ENCODE measurements at regions not wholly inside any gene's neighbourhood (a gene's known extent, or its start where the extent isn't known, plus 50 kb on each side); places are given as distances from the start of the nearest gene placed in this dataset.

- H3K56ac ChIP-seq (replicated peaks; ENCODE audit: insufficient read length, low read depth, low read length): no peak overlapping the region
Measured at GRCh38 chr18:46379323-46379950, 275.3 kb downstream of the HAUS1 start.

More at GRCh38 chr18:46379323-46379950, 275.3 kb downstream of the HAUS1 start:
- Histone ChIP-seq H4K8ac (ENCODE audit: extremely low read depth, insufficient read depth, low read length) (no peak overlapping the region), H4K91ac (replicated peaks; ENCODE audit: insufficient read length, low read length) (no peak overlapping the region), H3K36me3 (ENCODE audit: control insufficient read depth in 2 of 4, insufficient read depth in 4 of 4, low read length in 3 of 4) (no peaks in the 10 kb centered on the region), H3K9ac (replicated peaks in 1 of 4; ENCODE audit: extremely low read depth in 1 of 4, low read depth in 3 of 4, low read length in 3 of 4) (no peak overlapping the region), H3K79me1 (ENCODE audit: low read depth, low read length) (no peaks in the 10 kb centered on the region), H3K9me3 (ENCODE audit: insufficient read depth in 2 of 2, low read depth in 1 of 2, low read length in 1 of 2) (no peaks in the 10 kb centered on the region), H3K4me3 (ENCODE audit: extremely low read depth in 1 of 4, insufficient read depth in 2 of 4, low read depth in 3 of 4, low read length in 4 of 4) (no peak overlapping the region), H2BK5ac (ENCODE audit: low read depth, low read length) (no peak overlapping the region), H2BK15ac (ENCODE audit: low read length) (no peak overlapping the region), H2AFZ (ENCODE audit: low read length) (no peak overlapping the region), H2AK5ac (ENCODE audit: low read depth, low read length) (no peak overlapping the region), H3K4me2 (ENCODE audit: insufficient read depth in 1 of 2, low read depth in 2 of 2, low read length in 2 of 2) (no peak overlapping the region), H3K27me3 (replicated peaks in 1 of 4; ENCODE audit: control insufficient read depth in 3 of 4, extremely low read depth in 1 of 4, insufficient read depth in 3 of 4, low read length in 3 of 4) (no peaks in the 10 kb centered on the region), H2BK20ac (ENCODE audit: low read length) (no peak overlapping the region), H3K79me2 (ENCODE audit: control insufficient read depth in 1 of 2, insufficient read depth in 2 of 2, low read length in 2 of 2) (no peaks in the 10 kb centered on the region), H3K4ac (replicated peaks; ENCODE audit: insufficient read length, low read depth, low read length) (no peak overlapping the region), H4K20me1 (replicated peaks in 1 of 2; ENCODE audit: control insufficient read depth in 1 of 2, insufficient read depth in 2 of 2, low read length in 2 of 2) (peaks cover 0 to 2% of the 10 kb centered on the region in 2 experiments), H3K4me1 (replicated peaks in 1 of 4; ENCODE audit: control insufficient read depth in 3 of 4, insufficient read depth in 4 of 4, low read length in 3 of 4) (0 out of 7 replicates have a peak, but pooled peaks cover 0 to 4% (median 0%) of the 10 kb centered on the region in 4 experiments), H3K27ac (ENCODE audit: low read depth, low read length) (no peak overlapping the region), H4K5ac (ENCODE audit: insufficient read length, low read depth, low read length) (no peak overlapping the region), H2BK120ac (replicated peaks; ENCODE audit: low read depth, low read length) (no peak overlapping the region), H3K18ac (ENCODE audit: extremely low read depth, low read length) (no peak overlapping the region), H3K23ac (ENCODE audit: insufficient read length) (no peak overlapping the region), H2BK12ac (ENCODE audit: low read depth, low read length) (no peak overlapping the region), H3K14ac (ENCODE audit: insufficient read length) (no peak overlapping the region), H3K23me2 (ENCODE audit: low read depth, low read length) (no peaks in the 10 kb centered on the region)
- 86% methylated on average over 11 of the region's 11 CpGs; no CpG with 5 or more reads in 1 of the 2 experiments for whole genome bisulfite sequencing, 2 experiments (ENCODE audit: extremely low coverage in 1 of 2, insufficient coverage in 1 of 2, insufficient read length in 1 of 2, insufficient replicate concordance in 2 of 2, low coverage in 1 of 2, low lambda C conversion rate in 2 of 2, missing lambda C conversion rate in 1 of 2)
- CTCF ChIA-PET (ENCODE audit: partially characterized antibody): interaction anchor here (0.6 to 2.8 kb wide), 7 partner anchors 10 to 279 kb away, joined by 3 to 12 read pairs (median 4); no protein-coding TSS in a partner anchor
- FAIRE-seq (no peak), DNase-seq (ENCODE audit: low read depth in 1 of 2, low spot score in 2 of 2) (no peak)
- POLR2A ChIA-PET (ENCODE audit: partially characterized antibody): interaction anchor here (0.7 to 0.9 kb wide), 2 partner anchors 24 to 30 kb away, joined by 3 read pairs; no protein-coding TSS in a partner anchor
- TF ChIP-seq KDM1A (IDR thresholded peaks at IDR 0.05; ENCODE audit: borderline replicate concordance, low read length) (peak; percentile 79), SP4 (IDR thresholded peaks at IDR 0.05; ENCODE audit: low read length) (no peak), HDAC2 (IDR thresholded peaks at IDR 0.05; ENCODE audit: borderline replicate concordance in 1 of 2, low read depth in 2 of 2, low read length in 2 of 2) (peak in 1 of 2 experiments; percentile 82; a peak in 1 of 4 replicates), CTCF (IDR thresholded peaks at IDR 0.05; ENCODE audit: control extremely low read depth in 1 of 3, insufficient read depth in 1 of 3, low read depth in 1 of 3, low read length in 3 of 3) (no peak), ASH2L (IDR thresholded peaks at IDR 0.05; ENCODE audit: low read length) (no peak), TAF1 (IDR thresholded peaks at IDR 0.05; ENCODE audit: low read depth, low read length) (no peak)
- TF ChIP-seq, protein P1, sequence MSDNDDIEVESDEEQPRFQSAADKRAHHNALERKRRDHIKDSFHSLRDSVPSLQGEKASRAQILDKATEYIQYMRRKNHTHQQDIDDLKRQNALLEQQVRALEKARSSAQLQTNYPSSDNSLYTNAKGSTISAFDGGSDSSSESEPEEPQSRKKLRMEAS (IDR thresholded peaks at IDR 0.05): no peak

Measured in H1 (cell line).